K562 (cell line): ENCODE measurements at regions not wholly inside any gene's neighbourhood (a gene's known extent, or its start where the extent isn't known, plus 50 kb on each side); places are given as distances from the start of the nearest gene placed in this dataset.

ENCODE experiments used
- DACH1 ChIP-seq: fragments of 450-650 bp; IDR thresholded peaks from 2 replicates; pipeline ENCODE4 v1.6.1; 2018; ENCODE audit not compliant: partially characterized antibody
- EP300 ChIP-seq: IDR thresholded peaks from 2 replicates; pipeline ENCODE4 v1.6.1; 2012; ENCODE audit warnings: low read length, improper control_type of control experiment
- ESRRA ChIP-seq: fragments of 450-650 bp; IDR thresholded peaks from 2 replicates; pipeline ENCODE4 v1.6.1; 2014; ENCODE audit warnings: low read depth, mild to moderate bottlenecking, moderate library complexity, borderline replicate concordance
- KDM2B ChIP-seq: fragments of 250-450 bp; sonication (Bioruptor Pico); IDR thresholded peaks from 2 replicates; pipeline ENCODE4 v1.8.0; 2021; ENCODE audit warnings: mild to moderate bottlenecking, moderate library complexity
- PKNOX1 ChIP-seq: fragments of 450-650 bp; IDR thresholded peaks from 2 replicates; pipeline ENCODE4 v1.6.1; 2016
- POLR2A ChIP-seq: fragments of 450-650 bp; conservative IDR thresholded peaks from 2 replicates; pipeline ENCODE4 v1.6.1; 2016
- SMARCE1 ChIP-seq: fragments of 450-650 bp; IDR thresholded peaks from 2 replicates; pipeline ENCODE4 v1.7.1; 2016; ENCODE audit warnings: mild to moderate bottlenecking
- ZNF431 ChIP-seq: sonication (generic); formaldehyde crosslinking; IDR thresholded peaks from 2 replicates; pipeline ENCODE4 v1.8.0; 2022; ENCODE audit warnings: mild to moderate bottlenecking, missing genetic modification reagents
- ZNF707 ChIP-seq: fragments of 250-450 bp; sonication (Bioruptor Pico); conservative IDR thresholded peaks from 2 replicates; pipeline ENCODE4 v1.8.0; 2022; ENCODE audit warnings: inconsistent platforms, mild to moderate bottlenecking, moderate library complexity
- TF ChIP-seq, protein P1 (sequence below), 3 experiments: IDR thresholded peaks in 2 of 3; conservative IDR thresholded peaks in 1 of 3; 2 replicates each; pipeline ENCODE4 v1.5.1; 2011 to 2012; ENCODE audit warnings: low read length in 3 of 3, mild to moderate bottlenecking in 3 of 3, control low read depth in 2 of 3, improper control_type of control experiment in 1 of 3, inconsistent platforms in 1 of 3, low read depth in 1 of 3, mixed read lengths in 1 of 3, moderate library complexity in 1 of 3; ENCODE audit not compliant: insufficient read depth in 2 of 3
- TF ChIP-seq, protein P2 (sequence below): sonication (generic); formaldehyde crosslinking; IDR thresholded peaks from 2 replicates; pipeline ENCODE4 v1.8.1; 2023; ENCODE audit warnings: mild to moderate bottlenecking, missing genetic modification reagents, moderate library complexity
- TF ChIP-seq, protein P3 (sequence below): sonication (generic); formaldehyde crosslinking; IDR thresholded peaks from 2 replicates; pipeline ENCODE4 v1.8.0; 2022; ENCODE audit warnings: mild to moderate bottlenecking, missing genetic modification reagents

DNA sequence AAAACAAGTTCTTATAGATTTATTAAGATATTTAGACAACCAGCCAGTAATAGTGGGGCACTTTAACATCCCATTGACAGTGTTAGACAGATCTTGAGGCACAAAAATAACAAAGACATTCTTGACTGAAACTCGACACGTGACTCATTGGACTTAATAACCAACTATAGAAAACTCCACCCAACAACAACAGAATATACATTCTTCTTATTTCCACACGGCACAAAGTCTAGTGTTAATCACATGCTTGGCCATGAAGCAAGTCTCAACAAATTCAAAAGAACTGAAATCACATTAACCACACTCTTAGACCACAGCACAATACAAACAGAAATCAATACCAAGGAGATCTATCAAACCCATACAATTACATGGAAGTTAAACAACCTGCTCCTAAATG lies 138.1 kb downstream of the ARL5B start:
- TF ChIP-seq PKNOX1 (no peak), DACH1 (no peak), ZNF707 (CRISPR knock-in tag) (no peak), EP300 (no peak), SMARCE1 (no peak), ZNF431 (CRISPR knock-in tag) (no peak), ESRRA (no peak), POLR2A (no peak), KDM2B (CRISPR knock-in tag) (no peak)
- TF ChIP-seq, protein P1, sequence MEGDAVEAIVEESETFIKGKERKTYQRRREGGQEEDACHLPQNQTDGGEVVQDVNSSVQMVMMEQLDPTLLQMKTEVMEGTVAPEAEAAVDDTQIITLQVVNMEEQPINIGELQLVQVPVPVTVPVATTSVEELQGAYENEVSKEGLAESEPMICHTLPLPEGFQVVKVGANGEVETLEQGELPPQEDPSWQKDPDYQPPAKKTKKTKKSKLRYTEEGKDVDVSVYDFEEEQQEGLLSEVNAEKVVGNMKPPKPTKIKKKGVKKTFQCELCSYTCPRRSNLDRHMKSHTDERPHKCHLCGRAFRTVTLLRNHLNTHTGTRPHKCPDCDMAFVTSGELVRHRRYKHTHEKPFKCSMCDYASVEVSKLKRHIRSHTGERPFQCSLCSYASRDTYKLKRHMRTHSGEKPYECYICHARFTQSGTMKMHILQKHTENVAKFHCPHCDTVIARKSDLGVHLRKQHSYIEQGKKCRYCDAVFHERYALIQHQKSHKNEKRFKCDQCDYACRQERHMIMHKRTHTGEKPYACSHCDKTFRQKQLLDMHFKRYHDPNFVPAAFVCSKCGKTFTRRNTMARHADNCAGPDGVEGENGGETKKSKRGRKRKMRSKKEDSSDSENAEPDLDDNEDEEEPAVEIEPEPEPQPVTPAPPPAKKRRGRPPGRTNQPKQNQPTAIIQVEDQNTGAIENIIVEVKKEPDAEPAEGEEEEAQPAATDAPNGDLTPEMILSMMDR (IDR thresholded peaks at IDR 0.05 in 2 of 3, conservative IDR thresholded peaks at IDR 0.05 in 1 of 3; ENCODE audit: insufficient read depth in 2 of 3, low read depth in 1 of 3, low read length in 3 of 3): no peak
- TF ChIP-seq, protein P2, sequence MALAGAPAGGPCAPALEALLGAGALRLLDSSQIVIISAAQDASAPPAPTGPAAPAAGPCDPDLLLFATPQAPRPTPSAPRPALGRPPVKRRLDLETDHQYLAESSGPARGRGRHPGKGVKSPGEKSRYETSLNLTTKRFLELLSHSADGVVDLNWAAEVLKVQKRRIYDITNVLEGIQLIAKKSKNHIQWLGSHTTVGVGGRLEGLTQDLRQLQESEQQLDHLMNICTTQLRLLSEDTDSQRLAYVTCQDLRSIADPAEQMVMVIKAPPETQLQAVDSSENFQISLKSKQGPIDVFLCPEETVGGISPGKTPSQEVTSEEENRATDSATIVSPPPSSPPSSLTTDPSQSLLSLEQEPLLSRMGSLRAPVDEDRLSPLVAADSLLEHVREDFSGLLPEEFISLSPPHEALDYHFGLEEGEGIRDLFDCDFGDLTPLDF (CRISPR knock-in tag): no peak
- TF ChIP-seq, protein P3, sequence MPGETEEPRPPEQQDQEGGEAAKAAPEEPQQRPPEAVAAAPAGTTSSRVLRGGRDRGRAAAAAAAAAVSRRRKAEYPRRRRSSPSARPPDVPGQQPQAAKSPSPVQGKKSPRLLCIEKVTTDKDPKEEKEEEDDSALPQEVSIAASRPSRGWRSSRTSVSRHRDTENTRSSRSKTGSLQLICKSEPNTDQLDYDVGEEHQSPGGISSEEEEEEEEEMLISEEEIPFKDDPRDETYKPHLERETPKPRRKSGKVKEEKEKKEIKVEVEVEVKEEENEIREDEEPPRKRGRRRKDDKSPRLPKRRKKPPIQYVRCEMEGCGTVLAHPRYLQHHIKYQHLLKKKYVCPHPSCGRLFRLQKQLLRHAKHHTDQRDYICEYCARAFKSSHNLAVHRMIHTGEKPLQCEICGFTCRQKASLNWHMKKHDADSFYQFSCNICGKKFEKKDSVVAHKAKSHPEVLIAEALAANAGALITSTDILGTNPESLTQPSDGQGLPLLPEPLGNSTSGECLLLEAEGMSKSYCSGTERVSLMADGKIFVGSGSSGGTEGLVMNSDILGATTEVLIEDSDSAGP (CRISPR knock-in tag): no peak
